ENCODE measurements at regions not wholly inside any gene's neighbourhood (a gene's known extent, or its start where the extent isn't known, plus 50 kb on each side); places are given as distances from the start of the nearest gene placed in this dataset.

- DNase-seq = no peak
Observed at GRCh38 chr2:226652369-226652768, 147.3 kb downstream of the IRS1 start.

GRCh38 chr2:226649871-226650660, 149.6 kb downstream of the IRS1 start:
- no peak for DNase-seq

- DNase-seq = no peak
Observed at GRCh38 chr2:226649201-226649600, 150.4 kb downstream of the IRS1 start.

- DNase-seq = no peak
Observed at GRCh38 chr2:226647621-226648518, 151.8 kb downstream of the IRS1 start.

- no peak for DNase-seq
Observed at GRCh38 chr2:226644399-226644865, 155.2 kb downstream of the IRS1 start.

- DNase-seq = no peak
Observed at GRCh38 chr2:226643946-226644282, 155.7 kb downstream of the IRS1 start.

- DNase-seq = no peak
Observed at GRCh38 chr2:226643030-226643945, 156.3 kb downstream of the IRS1 start.

- DNase-seq = no peak
Observed at GRCh38 chr2:226641008-226641407, 158.6 kb downstream of the IRS1 start.

GRCh38 chr2:226640501-226640900, 159.1 kb downstream of the IRS1 start:
- DNase-seq = no peak

GRCh38 chr2:226639550-226639949, 160.1 kb downstream of the IRS1 start:
- no peak for DNase-seq

GRCh38 chr2:226638576-226638975, 161.0 kb downstream of the IRS1 start:
- DNase-seq = no peak

- DNase-seq = no peak
Observed at GRCh38 chr2:226637383-226637782, 162.2 kb downstream of the IRS1 start.

GRCh38 chr2:226636586-226636985, 163.0 kb downstream of the IRS1 start:
- no peak for DNase-seq

- DNase-seq = no peak
Observed at GRCh38 chr2:226634943-226635604, 164.5 kb downstream of the IRS1 start.

GRCh38 chr2:226631671-226632070, 167.9 kb downstream of the IRS1 start:
- no peak for DNase-seq

GRCh38 chr2:226631187-226631586, 168.4 kb downstream of the IRS1 start:
- DNase-seq = no peak

GRCh38 chr2:226625946-226626345, 173.7 kb downstream of the IRS1 start:
- DNase-seq = no peak

GRCh38 chr2:226623587-226624368, 175.8 kb downstream of the IRS1 start:
- no peak for DNase-seq

- no peak for DNase-seq
Observed at GRCh38 chr2:226622484-226622883, 177.1 kb downstream of the IRS1 start.

GRCh38 chr2:226620176-226620575, 179.4 kb downstream of the IRS1 start:
- no peak for DNase-seq

GRCh38 chr2:226619707-226620106, 179.9 kb downstream of the IRS1 start:
- no peak for DNase-seq
